SW 1271 (cell line): ENCODE measurements at regions not wholly inside any gene's neighbourhood (a gene's known extent, or its start where the extent isn't known, plus 50 kb on each side); places are given as distances from the start of the nearest gene placed in this dataset.

Experiments
- DNase-seq, 2 experiments: peaks; one replicate each; lab custom pipeline; 2025; lab: John Stamatoyannopoulos, UW

DNA sequence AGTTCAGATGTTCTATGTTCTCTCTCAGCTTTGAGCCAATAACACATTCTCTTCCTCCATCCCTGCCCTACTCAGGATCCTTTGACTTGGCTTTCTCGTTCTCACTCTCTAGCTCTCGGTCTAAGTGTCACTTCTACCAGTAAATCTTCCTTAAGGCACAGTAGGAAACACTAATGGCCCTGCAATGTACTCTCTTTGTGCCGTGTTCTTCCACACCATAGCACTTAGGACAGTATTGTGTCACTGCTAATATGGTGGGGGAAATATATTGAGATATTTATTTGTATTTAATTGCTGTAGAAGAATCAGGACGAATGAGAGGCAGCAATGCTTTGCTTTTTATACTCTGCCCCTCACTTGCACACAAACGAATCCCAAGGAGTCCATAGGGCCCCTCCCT is 493.1 kb downstream of the SHISA9 start:
- no peak for DNase-seq

DNA sequence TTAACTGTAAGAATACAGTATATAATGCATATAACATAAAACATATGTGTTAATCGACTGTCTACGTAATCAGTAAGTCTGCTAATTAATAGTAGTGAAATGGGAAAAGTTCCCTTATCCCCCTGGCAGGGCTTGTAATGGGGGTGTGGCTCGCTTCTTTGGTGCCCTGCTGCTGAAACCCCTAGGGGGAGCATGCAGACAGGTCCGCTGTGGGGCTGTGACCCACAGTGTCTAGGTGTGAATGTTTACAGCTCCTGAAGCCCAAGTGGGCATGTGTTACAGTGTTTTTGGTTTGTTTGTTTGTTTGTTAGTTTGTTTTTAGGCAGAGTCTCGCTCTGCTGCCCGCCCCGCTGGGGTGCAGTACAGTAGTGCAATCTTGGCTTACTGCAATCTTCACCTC is 495.7 kb downstream of the SHISA9 start:
- no peak for DNase-seq

DNA sequence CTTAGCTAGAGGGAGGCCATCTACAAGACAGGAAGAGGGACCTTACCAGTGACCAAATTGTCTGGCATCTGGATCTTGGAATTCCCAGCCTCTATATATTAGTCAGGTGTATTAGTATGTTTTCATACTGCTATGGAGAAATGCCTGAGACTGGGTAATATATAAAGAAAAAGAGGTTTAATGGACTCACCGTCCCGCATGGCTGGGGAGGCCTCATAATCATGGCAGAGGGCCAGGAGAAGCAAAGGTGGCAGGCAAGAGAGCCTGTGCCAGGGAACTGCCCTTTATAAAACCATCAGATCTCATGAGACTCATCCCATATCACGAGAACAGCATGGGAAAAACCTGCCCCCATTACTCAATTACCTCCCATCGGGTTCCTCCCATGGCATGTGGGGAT is 500.2 kb downstream of the SHISA9 start:
- DNase-seq: no peak

DNA sequence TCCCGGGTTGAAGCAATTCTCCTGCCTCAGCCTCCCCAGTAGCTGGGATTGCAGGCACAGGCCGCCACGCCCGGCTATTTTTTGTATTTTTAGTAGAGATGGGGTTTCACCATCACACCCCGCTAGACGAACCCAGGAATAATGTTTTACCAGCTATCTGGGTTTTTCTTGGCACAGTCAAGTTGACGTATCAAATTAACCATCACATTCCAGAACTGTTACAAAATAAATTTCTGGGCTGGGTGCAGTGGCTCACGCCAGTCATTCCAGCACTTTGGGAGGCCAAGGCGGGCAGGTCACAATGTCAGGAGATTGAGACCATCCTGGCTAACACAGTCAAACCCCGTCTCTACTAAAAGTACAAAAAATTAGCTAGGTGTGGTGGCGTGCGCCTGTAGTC is 501.2 kb downstream of the SHISA9 start:
- no peak for DNase-seq

DNA sequence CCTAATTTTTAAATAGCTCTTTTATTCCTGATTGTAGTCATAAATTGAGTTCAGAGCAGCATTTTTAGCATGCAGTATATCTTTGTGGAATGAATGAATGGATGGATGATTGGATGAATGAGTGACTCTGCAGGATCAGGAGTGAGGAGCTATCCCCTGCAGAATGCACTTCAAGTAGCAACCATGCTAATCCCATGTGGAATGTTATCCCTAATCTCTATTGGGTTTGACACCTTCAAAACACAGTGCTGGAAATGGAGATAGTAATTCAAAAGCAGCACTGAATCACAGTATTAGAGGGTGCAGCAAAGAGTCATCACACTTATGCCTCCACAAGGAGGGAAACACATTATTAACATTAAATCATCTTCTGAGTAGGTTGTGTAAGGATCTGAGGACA is 501.9 kb downstream of the SHISA9 start:
- no peak for DNase-seq

DNA sequence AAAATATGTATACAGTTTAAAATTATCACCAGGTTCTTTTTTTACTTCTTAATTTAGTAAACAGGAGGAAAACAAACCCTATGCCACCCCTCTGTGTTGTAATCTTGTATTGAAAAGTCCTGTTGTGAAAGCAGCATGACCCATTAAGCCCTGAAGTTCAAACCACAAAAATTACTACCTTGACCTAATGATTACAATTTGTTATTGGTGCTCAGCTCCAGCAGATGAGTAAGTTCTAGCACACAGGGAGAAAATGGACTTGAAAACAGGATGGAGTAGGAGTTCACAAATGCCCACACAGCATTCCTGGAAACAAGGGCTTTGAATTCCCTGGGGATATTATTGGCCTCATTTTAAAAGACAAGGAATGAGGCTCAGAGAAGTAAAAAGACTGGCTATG is 505.8 kb upstream of the ERCC4 start:
- DNase-seq: no peak

DNA sequence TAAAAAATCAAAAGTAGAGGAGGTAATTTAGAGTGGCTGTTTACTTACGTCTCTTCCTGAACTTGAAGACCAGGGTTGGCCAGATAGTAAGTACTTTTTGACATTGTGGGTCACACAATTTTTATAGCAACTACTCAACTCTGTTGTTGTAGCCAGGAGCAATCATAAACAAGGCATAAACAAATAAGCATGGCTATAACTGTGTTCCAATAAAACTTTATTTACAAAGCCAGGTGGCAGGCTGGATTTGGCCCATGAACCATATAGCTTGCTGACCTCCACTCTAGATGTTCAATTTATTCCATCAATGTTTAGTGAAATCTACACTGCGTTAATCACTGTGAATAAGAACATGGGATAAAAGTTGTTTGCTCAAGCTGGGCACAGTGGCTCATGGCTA is 500.4 kb upstream of the ERCC4 start:
- DNase-seq: no peak

DNA sequence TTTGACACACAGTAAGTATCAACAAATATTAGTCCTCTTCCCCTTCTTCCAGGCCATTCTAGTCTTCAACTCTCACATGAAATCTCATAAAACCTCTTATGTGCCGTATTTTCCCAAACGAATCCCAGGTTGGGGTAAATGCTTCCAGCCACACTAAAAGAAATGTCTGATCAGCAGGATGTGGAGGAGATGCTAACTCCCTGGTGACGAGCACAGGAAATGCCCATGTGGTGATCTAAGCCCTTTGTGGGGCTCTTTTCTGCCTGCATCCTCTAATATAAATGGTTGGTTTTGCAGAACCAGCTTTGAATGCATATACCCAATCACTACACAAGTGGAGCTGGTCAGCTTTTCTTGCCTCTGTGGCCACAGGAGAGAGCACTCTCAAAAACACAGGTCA is 498.2 kb upstream of the ERCC4 start:
- DNase-seq: peak in 1 of 2 experiments; percentile 6

DNA sequence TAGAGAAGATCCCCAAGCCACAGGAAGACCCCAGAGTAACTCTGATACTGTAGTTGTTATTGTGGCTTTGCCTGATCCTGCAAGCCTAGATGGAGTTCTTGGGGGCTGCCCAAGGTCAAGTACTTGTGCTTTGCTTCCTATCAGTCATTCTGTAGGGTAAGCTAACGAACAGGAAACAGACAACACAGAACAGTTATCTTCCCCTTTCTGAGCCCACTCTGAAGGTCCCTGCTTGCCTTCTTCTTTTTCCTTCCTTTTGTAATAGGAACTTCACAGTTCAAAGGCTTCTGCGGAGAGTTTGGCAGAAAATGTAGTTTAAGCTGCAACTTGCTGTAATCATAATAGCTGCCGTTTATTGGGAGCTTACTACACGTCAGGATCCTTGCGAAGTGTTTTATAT is 494.1 kb upstream of the ERCC4 start:
- no peak for DNase-seq

DNA sequence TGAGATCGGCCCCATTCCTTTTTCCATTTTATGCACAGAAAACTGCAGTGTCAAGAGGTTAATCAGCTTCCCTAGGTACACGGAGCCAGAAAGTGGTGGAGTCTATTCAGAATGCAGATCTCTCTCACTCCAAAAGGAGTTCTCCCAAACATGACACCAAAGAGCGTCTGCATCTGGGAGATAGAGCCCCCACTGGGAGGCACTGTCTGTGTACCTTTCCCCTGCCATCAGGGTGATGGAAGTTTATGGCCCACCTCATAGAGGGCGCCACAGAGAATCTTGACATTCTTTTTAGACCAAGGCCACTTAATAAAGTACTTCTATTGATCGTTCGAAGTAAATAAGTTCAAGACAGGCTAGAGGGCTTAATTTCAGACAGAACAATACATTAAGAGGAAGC is 493.7 kb upstream of the ERCC4 start:
- no peak for DNase-seq

DNA sequence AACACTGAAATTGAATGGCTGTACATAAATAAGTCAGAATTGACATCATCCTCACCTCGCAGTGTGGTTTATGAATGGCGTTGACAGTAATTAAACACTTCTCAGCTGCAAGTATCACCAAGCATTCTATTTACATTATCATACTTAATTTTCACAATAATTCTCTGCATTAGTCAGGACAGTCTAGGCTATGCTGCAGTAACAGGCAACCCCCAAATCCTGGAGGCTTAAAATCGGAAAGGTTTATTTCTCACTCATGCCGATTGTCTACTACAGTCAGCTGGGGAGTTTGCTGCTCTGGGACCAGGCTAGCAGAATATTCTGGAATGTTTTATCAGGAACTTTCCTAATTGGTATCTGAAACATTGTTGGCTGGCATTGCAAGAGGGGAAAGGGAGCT is 493.2 kb upstream of the ERCC4 start:
- DNase-seq: no peak

DNA sequence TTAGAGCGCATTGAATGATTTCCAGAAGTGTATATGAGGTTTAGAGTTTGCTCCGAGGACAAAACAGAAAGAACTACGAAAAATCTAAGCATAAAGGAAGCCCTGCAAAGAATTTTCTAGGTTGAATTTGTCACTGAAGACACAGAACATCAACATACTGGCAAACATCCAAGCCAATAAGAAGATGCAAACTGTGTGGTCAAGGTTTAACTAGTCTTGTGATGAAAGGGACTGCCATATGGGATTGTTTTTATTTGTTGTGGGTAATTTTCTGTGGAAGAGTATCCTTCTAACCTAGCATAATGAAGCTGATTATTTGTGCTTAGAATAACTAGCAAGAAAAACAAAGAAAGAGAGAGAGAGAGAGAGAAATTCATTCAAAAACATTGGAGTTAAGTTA is 492.0 kb upstream of the ERCC4 start:
- DNase-seq: no peak

DNA sequence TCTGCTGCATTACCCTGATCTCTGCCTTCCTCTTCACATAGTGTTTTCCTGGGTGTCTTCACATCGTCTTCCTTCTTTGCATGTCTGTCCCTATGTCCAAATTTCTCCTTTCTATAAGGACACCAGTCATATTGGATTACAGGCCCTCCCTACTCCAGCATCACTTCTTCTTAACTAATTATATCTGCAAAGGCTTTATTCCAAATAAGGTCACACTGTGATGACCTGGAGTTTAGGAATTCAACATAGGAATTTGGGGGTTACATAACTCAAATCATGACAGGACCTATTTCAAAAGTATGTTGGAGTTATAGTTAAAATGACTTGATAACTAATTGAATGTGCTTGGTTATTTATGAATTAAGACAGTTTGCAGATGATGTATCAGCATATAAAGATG is 490.5 kb upstream of the ERCC4 start:
- no peak for DNase-seq

DNA sequence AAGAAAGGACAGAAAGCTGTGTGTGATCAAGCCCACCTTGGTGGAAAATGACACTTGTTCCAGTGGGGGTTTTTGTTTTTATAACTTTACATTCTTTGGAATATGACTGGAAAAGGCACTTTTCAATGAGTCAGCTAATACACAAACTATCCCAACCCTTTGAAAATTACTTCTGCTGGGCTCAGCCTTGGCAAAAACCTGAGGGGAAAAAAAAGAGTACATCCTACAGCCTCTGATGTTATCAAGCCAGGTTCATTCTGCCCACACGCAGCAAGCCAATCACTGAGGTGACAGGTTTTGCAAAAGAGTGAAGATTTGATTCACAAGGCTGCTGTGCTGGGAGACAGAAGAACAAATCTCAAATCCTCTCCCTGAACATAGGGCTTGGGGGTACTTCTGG is 484.5 kb upstream of the ERCC4 start:
- no peak for DNase-seq

DNA sequence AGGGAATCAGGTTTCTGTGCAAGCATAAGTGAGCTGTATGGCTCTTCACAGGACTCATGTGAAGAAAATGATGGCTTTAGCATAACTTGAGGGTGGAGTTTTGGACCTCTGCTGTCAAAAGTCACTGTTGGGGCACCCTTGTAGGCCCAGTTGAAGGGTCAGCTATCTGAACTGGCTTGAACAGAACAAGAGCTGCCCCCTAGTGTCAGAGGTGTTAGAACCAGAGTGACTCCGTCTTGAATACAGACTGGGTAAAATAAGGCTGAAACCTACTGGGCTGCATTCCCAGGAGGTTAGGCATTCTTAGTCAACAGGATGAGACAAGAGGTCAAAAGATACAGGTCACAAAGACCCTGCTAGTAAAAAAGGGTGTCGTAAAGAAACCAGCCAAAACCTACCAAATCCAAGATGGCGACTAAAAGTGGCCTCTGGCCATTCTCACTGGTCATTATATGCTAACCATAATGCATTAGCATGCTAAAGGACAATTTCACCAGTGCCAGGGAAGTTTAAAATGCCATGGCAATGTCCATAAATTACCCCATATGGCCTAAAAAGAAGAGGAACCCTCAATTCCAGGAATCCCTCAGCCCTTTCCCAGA is 484.0 kb upstream of the ERCC4 start:
- DNase-seq: no peak

DNA sequence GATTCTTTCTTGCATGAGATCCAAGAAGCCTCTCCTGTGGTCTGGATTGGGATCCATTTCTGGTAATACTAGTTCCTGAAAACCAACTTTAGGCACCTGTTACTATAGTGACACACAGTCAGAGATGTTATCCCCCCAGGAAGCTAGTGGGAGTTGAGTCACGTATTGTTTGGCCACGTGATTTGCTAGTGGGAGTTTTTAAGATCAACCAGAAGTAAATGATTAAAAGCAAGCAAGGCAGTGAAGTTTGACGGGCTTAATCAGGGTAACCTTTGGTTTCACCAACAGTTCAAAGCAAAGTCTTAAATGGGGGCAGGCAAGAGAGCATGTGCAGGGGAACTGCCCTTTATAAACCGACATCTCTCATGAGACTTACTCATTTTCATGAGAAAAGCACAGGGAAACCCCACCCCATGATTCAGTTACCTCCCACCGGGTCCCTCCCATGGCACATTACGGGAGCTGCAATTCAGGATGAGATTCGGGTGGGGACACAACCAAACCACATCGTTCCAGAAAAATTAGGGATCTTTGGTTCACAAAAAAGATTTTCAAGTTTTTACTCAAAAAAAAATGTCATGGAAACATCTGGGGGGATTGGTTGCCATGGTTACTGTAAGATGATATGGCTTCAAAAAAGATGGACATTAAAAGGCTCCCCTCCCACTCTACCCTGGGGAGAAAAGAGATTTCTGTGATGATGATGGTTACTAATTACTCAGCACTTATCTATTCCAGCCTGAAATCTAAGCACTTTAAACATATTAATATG is 483.1 kb upstream of the ERCC4 start:
- DNase-seq: no peak

DNA sequence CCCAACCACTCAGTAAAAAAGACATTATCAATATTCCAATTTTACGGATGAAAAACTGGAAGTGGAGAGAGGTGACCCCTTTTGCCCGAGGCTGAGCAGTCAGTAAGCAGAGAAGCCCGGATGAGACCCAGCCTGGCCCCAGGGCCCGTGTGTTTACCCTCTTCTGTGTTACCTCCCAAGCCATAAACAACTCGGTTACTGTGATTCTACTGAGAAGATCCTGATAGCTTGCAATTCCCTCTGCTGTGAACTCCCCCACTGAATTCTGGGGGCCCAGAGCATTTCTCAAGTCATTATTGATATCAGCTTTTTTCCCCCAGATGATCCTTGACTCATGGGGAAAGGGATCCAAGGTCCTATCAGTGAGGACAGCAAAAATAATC is 482.6 kb upstream of the ERCC4 start:
- DNase-seq: no peak

DNA sequence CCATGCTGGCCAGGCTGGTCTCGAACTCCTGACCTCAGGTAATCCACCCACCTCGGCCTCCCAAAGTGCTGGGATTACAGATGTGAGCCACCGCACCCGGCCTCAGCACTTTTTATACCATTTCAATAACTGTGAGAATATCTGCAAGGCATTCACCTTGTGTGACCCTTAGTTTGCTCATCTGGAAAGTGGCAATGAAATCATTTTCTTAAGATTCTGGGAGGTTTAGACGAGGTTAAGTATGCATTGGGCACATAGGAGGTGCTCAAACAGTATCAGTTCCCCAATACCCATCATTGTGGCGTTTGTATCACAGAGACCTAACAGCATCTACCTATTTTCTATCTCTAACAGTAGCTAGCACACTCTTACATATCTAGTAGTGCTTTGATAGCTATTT is 481.9 kb upstream of the ERCC4 start:
- no peak for DNase-seq

DNA sequence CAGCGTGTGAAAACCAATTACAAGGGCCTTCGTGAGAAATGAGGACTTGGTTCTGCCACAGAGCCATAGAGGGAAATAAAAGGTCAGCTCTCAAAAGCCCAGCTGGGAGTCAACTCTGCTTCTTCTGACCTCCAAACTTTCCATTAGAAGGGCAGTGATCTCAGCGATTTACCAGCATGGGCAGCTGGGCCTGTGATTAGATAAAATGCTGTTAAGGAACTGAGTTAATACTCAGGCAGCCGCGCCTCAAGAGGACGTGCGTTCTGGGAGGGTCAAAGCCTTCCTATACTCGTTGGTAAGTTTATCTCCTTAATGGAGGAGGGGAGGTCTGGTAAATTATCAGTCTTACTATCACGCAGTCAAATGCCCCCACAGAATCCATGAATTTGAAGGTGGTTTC is 480.2 kb upstream of the ERCC4 start:
- no peak for DNase-seq

DNA sequence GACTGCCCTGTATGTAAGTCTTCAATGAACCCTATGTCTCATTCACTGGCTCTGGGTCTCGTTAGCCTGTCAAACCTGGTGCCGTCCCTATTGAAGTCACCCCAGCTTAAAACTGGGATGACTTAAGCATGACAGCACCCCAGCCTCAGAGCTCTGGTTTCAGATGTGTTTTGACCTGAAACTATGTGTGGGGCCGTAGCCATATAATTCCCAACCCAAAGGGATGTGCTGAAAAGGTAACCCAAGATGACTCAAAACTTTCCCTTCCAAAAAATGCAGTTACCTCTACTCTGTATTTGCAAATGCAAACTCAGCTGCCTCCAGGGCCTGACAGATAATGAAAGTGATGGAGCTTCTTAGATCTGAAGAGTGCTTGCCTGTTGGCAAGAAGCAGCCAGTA is 478.3 kb upstream of the ERCC4 start:
- no peak for DNase-seq

DNA sequence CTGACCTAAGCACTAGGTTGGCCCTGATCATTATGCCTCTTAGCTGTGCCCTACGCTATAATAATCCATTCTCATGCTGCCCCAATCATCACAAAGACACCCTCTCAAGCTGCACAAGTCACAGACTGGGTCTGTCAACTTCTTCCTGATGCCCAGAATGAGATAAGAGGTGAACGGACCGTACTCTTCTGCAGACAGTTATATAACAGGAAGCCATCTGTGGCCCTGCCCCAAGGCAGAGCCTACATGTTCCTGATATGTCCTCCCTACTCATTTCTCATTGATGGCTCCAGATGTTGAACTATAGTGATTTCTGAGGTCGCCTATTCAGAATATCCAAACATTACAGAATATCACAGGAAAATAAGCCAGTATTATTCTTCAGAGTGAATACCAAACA is 471.6 kb upstream of the ERCC4 start:
- no peak for DNase-seq

DNA sequence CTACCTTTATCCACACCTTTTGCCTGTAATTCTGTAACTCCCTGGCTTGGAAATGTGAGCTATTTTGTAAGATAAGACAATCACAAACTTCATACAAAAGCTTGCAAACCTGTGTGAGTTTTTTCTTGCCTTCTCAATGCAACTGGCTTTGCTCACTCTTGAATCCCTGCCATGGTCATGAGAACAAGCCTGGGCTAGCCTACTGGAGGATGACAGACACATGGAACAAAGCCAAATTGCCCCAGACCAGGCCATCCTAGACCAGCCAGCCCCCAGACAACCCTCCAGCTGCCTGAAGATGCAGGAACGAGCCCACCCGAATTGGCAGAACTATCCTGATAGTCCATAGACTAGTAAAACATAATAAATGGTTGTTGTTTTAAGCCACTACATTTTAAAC is 466.6 kb upstream of the ERCC4 start:
- no peak for DNase-seq

DNA sequence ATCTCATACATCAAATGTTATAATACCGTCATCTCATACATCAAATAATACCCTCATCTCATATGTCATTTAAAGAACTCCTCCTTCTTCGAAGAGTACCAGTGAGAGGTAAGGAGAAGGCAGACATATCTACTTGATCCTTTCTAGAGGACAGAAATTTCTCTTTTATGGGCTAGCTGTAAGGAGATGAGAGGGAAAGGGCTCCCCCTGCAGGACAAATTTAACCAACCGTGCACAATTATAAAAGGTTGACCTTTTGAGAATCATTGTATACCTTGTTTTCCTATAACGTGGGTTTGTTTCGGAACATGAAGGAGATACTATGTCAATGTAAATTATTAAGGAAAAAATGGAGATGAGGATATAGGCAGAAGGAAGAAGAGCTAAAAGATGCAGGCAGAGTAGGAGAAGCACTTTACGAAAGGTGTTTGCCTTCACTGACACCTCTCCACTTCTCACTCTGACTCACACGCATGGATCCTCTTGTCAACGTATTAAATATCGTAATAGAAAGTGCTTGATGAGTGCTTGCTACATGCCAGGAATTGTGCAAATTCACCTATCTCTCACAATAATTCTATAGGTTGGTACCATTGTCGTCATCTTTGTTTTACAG is 465.9 kb upstream of the ERCC4 start:
- peak in 1 of 2 experiments; percentile 13 for DNase-seq

DNA sequence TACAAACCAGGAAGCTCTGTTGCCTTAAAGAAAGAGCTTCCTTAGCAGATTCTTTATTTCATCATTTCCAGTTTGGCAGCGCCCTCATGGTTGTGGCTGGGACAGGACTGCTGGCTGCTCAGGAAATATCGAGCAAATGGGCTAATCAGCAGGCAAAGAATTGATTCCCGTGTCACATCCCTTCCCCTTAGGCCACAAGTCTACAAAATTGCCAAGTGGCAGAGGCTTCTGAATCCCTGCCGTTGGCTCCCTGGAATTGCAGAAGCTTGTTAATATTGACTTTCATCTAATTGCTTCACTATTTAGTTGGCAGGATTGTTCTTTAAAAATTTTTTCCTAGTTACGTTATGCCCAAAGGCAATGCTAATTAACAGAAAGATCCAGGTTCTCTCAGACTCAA is 456.3 kb upstream of the ERCC4 start:
- DNase-seq: no peak
